ENCODE measurements at regions not wholly inside any gene's neighbourhood (a gene's known extent, or its start where the extent isn't known, plus 50 kb on each side); places are given as distances from the start of the nearest gene placed in this dataset.

GRCh38 chr20:43375591-43375990, 82.1 kb upstream of the SRSF6 start:
- no peak for DNase-seq (ENCODE audit: low read depth in 1 of 2, low spot score in 1 of 2)
- H3K27me3 ChIP-seq (ENCODE audit: insufficient read depth, poor library complexity, severe bottlenecking), result no peaks in the 10 kb centered on the region
- no peak overlapping the region for H3K4me3 ChIP-seq (replicated peaks; ENCODE audit: insufficient read depth, low read length)
- no peak for TF ChIP-seq SPI1 (IDR thresholded peaks at IDR 0.05; ENCODE audit: borderline replicate concordance, low read depth)
- TF ChIP-seq REST (IDR thresholded peaks at IDR 0.05; ENCODE audit: insufficient replicate concordance, low read depth), result no peak
- no peak for TF ChIP-seq CTCF (IDR thresholded peaks at IDR 0.05; ENCODE audit: insufficient read depth, low read length)
- no peak for TF ChIP-seq GABPA (IDR thresholded peaks at IDR 0.05; ENCODE audit: low read depth)
- no peak for TF ChIP-seq POLR2AphosphoS5 (IDR thresholded peaks at IDR 0.05; ENCODE audit: low read depth)
- no peak overlapping the region for H3K27ac ChIP-seq (replicated peaks)

- DNase-seq (ENCODE audit: low read depth in 1 of 2, low spot score in 1 of 2), result no peak
- Histone ChIP-seq H3K27ac (replicated peaks) (no peak overlapping the region), H3K27me3 (ENCODE audit: insufficient read depth, poor library complexity, severe bottlenecking) (no peaks in the 10 kb centered on the region), H3K4me3 (replicated peaks; ENCODE audit: insufficient read depth, low read length) (no peak overlapping the region)
- TF ChIP-seq SPI1 (IDR thresholded peaks at IDR 0.05; ENCODE audit: borderline replicate concordance, low read depth), result no peak
- no peak for TF ChIP-seq REST (IDR thresholded peaks at IDR 0.05; ENCODE audit: insufficient replicate concordance, low read depth)
- no peak for TF ChIP-seq POLR2AphosphoS5 (IDR thresholded peaks at IDR 0.05; ENCODE audit: low read depth)
- no peak for TF ChIP-seq CTCF (IDR thresholded peaks at IDR 0.05; ENCODE audit: insufficient read depth, low read length)
- no peak for TF ChIP-seq GABPA (IDR thresholded peaks at IDR 0.05; ENCODE audit: low read depth)
Observed at GRCh38 chr20:43372051-43372450, 85.6 kb upstream of the SRSF6 start.

GRCh38 chr20:43365691-43366090, 92.0 kb upstream of the SRSF6 start:
- no peak for TF ChIP-seq REST (IDR thresholded peaks at IDR 0.05; ENCODE audit: insufficient replicate concordance, low read depth)
- no peak for TF ChIP-seq POLR2AphosphoS5 (IDR thresholded peaks at IDR 0.05; ENCODE audit: low read depth)
- no peak for TF ChIP-seq GABPA (IDR thresholded peaks at IDR 0.05; ENCODE audit: low read depth)
- no peak for TF ChIP-seq CTCF (IDR thresholded peaks at IDR 0.05; ENCODE audit: insufficient read depth, low read length)
- TF ChIP-seq SPI1 (IDR thresholded peaks at IDR 0.05; ENCODE audit: borderline replicate concordance, low read depth), result no peak
- peaks cover 2% of the 10 kb centered on the region for H3K27me3 ChIP-seq (ENCODE audit: insufficient read depth, poor library complexity, severe bottlenecking)

More at GRCh38 chr20:43365691-43366090, 92.0 kb upstream of the SRSF6 start:
- H3K4me3 ChIP-seq (replicated peaks; ENCODE audit: insufficient read depth, low read length), result no peak overlapping the region
- no peak overlapping the region for H3K27ac ChIP-seq (replicated peaks)
- DNase-seq (ENCODE audit: low read depth in 1 of 2, low spot score in 1 of 2), result no peak

All from HL-60 (cell line).